Activated CD8-positive, alpha-beta T cell treated with anti-CD3 and anti-CD28 coated beads, Interleukin-2, amount 10 ng/mL, durations not matched to agents 7 days and 5 days (primary cell): ENCODE measurements at regions not wholly inside any gene's neighbourhood (a gene's known extent, or its start where the extent isn't known, plus 50 kb on each side); places are given as distances from the start of the nearest gene placed in this dataset.
"Not testable (repeated sequence)": the region's sequence is repeated elsewhere in the genome, so short reads cannot be mapped to it uniquely, and the experiment has no call there.

ENCODE experiments used
- ATAC-seq: fragments of 150-1000 bp; cut with Tn5 transposase; one replicate; pipeline ENCODE4 v1.10.0; 2021; ENCODE audit warnings: moderate library complexity
- CTCF ChIA-PET: fragments of 350-600 bp; sonication (Branson Sonifier 250); formaldehyde crosslinking; loops from one replicate; lab custom pipeline; 2021; ENCODE audit warnings: antibody characterized with exemption; lab: Charles Lee
- POLR2A ChIA-PET: fragments of 350-600 bp; sonication (Branson Sonifier 250); formaldehyde crosslinking; loops from one replicate; lab custom pipeline; 2021; ENCODE audit warnings: antibody characterized with exemption; lab: Charles Lee
- DNase-seq: peaks from one replicate; pipeline ENCODE4 v3.0.0-alpha.2; 2020
- H3K27ac Mint-ChIP-seq: one replicate; pipeline ENCODE4 v1.8.0; 2021; ENCODE audit warnings: mild to moderate bottlenecking, mixed read lengths
- H3K27me3 Mint-ChIP-seq: one replicate; pipeline ENCODE4 v1.8.0; 2021; ENCODE audit warnings: low read depth, mixed read lengths
- H3K36me3 Mint-ChIP-seq: one replicate; pipeline ENCODE4 v1.8.0; 2021; ENCODE audit warnings: low read depth, mixed read lengths
- H3K4me1 Mint-ChIP-seq: one replicate; pipeline ENCODE4 v1.8.0; 2021; ENCODE audit warnings: low read depth, mixed read lengths
- H3K4me3 Mint-ChIP-seq: one replicate; pipeline ENCODE4 v1.8.0; 2021; ENCODE audit warnings: mild to moderate bottlenecking, mixed read lengths
- H3K9me3 Mint-ChIP-seq: one replicate; pipeline ENCODE4 v1.8.0; 2022; ENCODE audit warnings: mixed read lengths; ENCODE audit not compliant: insufficient read depth

DNA sequence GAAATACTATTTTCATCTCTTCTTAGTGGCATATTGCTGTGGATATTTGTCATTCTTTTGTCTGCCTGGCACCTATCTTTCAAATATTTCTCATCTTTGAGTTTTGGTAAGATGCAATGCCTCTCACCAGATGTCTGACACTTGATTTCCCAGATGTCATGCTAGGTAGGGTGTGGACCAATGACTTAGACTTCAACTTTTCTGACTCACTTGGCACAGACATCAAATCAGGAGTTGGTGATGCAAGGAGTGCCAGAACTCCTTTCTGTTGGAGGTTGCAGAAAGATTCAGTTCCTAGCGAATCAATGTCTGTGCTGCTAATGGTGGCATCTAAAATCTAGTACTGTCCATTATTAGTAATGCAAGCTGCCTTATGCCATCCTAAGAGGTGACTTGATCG is 216.9 kb upstream of the FERD3L start:
- no peaks in the 10 kb centered on the region for H3K36me3 Mint-ChIP-seq
- no peaks in the 10 kb centered on the region for H3K27me3 Mint-ChIP-seq
- peaks cover 5% of the 10 kb centered on the region for H3K9me3 Mint-ChIP-seq
- ChIA-PET CTCF (no interaction called here), POLR2A (no interaction called here)
- no peak overlapping the region for H3K4me3 Mint-ChIP-seq
- no peak overlapping the region for H3K27ac Mint-ChIP-seq
- H3K4me1 Mint-ChIP-seq = no peaks in the 10 kb centered on the region
- ATAC-seq (no peak), DNase-seq (no peak)

DNA sequence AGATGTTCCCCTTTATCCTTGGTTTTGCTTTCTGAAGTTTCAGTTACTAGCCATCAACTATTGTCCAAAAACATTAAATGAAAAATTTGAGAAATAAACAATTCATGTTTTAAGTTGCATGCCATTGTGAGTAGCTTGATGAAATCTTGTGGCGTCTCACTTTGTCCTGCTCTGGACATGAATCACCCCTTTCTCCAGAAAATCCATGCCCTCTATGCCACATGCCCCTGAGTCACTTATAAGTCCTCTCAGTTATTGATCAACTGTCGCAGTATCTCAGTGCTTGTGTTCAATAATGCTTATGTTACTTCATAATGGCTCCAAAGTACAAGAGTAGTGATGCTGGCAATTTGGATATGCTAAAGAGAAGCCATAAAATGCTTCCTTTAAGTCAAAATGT is 208.0 kb upstream of the FERD3L start:
- ChIA-PET POLR2A (no interaction called here), CTCF (no interaction called here)
- no peaks in the 10 kb centered on the region for H3K4me1 Mint-ChIP-seq
- no peak overlapping the region for H3K27ac Mint-ChIP-seq
- no peaks in the 10 kb centered on the region for H3K36me3 Mint-ChIP-seq
- no peaks in the 10 kb centered on the region for H3K9me3 Mint-ChIP-seq
- no peaks in the 10 kb centered on the region for H3K27me3 Mint-ChIP-seq
- ATAC-seq (no peak), DNase-seq (no peak)
- H3K4me3 Mint-ChIP-seq = no peak overlapping the region

DNA sequence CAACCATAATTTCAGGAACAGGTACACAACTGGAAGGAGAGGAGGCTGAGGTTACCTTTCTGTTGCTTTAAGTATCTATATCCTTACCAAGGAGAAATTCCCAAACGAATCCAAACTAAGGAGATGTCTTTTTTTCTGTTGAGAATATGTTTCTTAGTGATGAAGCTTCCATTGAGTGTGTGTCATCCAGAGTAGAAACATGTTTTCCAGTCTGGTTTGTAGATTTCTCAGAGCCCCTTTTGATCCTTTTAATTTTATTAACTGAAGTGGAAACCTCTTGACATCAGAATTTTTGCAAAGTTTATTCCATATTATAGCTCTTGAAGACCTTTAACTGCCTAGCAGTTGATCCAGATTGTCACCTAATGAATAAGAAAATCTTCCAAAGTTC is 207.1 kb upstream of the FERD3L start:
- no peaks in the 10 kb centered on the region for H3K9me3 Mint-ChIP-seq
- no peak overlapping the region for H3K4me3 Mint-ChIP-seq
- DNase-seq (no peak), ATAC-seq (no peak)
- no peaks in the 10 kb centered on the region for H3K36me3 Mint-ChIP-seq
- no peaks in the 10 kb centered on the region for H3K4me1 Mint-ChIP-seq
- ChIA-PET POLR2A (no interaction called here), CTCF (no interaction called here)
- no peaks in the 10 kb centered on the region for H3K27me3 Mint-ChIP-seq
- no peak overlapping the region for H3K27ac Mint-ChIP-seq

DNA sequence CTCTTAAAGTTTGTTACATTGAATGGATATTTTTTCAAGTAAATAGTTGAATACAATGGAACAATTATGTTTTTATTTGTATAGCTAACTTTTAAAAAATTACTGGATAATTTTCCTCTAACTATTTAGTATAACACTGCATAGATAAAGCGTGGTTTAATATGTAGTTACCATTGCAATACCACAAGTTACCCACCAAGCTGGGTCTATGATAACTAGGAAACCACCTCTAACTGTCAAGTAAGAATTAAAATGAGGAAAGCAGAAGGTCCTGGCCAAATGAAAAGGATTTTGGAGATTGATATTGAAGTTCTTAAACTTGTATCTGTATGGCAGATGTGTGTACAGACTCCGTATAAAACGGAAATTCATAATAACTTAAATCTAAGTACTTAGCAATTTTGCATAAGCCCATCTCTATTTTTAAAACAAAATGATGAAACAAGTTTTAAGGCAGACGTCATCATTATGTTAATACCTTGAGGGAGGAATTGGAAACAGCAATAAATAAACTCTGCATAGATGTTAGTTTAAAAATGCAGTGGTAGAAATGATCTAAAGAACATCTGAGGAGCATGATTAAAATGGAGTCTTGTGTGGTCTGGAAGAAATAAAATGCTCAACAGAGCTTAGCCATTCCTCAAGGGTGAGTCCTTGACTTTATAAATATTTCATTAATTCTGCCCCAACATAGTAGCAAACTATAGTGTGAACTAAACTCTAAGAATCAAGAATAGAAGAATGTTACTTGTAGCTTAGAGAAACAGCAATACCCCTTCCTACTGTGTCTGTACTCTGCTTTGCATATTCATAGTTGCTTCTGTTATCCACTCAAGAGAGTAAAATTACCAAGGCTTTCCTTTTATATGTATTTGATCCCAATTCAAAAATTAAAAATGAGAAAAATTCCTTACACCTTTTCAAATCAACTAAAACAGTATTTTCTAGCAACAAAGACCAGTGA is 206.4 kb upstream of the FERD3L start:
- ATAC-seq (no peak), DNase-seq (no peak)
- Mint-ChIP-seq H3K4me3 (no peak overlapping the region), H3K27me3 (no peaks in the 10 kb centered on the region), H3K27ac (no peak overlapping the region), H3K4me1 (no peaks in the 10 kb centered on the region), H3K36me3 (no peaks in the 10 kb centered on the region), H3K9me3 (no peaks in the 10 kb centered on the region)
- ChIA-PET CTCF (no interaction called here), POLR2A (no interaction called here)

DNA sequence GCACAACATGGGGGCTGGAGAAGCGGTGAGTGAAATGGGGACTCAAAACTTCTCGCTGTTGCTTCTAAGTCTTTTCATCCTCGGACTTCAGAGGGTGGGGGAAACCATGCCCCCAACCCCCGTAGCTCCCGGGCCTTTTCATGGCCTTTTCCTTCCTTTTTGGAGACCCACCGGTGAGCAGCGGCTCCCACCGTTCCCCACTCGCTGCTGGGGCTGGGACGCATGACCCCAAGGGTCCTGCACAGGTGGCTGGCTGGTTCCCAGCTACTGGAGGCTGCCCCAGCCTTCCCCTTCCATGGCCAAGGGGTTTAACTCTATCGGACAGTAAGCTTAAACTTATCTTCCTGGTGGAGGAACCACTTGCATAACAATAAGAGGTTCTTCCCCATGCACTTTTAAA is 194.3 kb upstream of the FERD3L start:
- Mint-ChIP-seq H3K9me3 (no peaks in the 10 kb centered on the region), H3K27ac (no peak overlapping the region), H3K4me3 (no peak overlapping the region), H3K4me1 (no peaks in the 10 kb centered on the region), H3K36me3 (no peaks in the 10 kb centered on the region), H3K27me3 (no peaks in the 10 kb centered on the region)
- no peak for DNase-seq
- no peak for ATAC-seq
- CTCF ChIA-PET = no interaction called here
- POLR2A ChIA-PET = no interaction called here

DNA sequence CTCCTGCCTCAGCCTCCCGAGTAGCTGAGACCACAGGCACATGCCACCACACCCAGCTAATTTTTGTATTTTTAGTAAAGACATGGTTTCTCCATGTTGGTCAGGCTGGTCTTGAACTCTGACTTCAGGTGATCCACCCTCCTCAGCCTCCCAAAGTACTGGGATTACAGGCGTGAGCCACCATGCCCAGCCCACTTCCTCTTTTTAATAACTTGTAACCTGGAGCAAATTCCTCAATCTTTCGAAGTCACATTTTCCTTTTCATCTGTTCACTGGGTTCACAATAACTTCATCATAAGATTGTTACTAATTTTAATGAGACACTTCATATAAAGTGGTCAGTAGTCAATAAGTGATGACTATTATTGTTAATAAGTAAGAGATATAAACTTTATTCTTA is 193.3 kb upstream of the FERD3L start:
- H3K27me3 Mint-ChIP-seq, POLR2A ChIA-PET, CTCF ChIA-PET, DNase-seq, ATAC-seq, H3K36me3 Mint-ChIP-seq, H3K27ac Mint-ChIP-seq, H3K9me3 Mint-ChIP-seq, H3K4me3 Mint-ChIP-seq, H3K4me1 Mint-ChIP-seq: not testable (repeated sequence)

DNA sequence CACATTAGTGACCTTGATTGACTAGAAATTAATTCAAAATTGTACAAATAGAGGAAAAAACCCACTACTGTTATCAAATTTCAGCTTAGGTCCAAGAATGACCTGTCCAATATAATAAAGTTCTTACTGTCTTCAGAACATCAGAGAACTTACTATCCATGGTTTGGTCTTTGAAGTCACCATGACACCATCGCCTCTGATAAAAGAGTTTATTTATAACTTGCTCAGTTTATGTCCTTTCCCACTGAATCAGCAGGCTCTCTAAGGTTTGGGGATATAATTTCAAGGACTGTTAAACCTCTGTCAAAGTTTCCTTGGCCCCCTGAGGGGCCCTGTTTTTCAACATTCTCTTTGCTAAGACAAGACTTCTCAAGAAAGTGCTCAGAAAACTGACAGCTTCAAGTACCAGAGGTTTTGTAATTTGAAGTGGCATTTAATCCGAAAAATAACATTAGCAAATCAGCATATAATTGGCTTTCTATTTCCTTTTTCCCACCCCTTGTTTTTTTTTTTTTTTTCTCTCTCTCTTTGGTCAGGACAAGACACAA is 191.7 kb upstream of the FERD3L start:
- no peaks in the 10 kb centered on the region for H3K9me3 Mint-ChIP-seq
- H3K27me3 Mint-ChIP-seq = no peaks in the 10 kb centered on the region
- CTCF ChIA-PET = no interaction called here
- ATAC-seq (no peak), DNase-seq (no peak)
- H3K4me1 Mint-ChIP-seq = no peaks in the 10 kb centered on the region
- no peaks in the 10 kb centered on the region for H3K36me3 Mint-ChIP-seq
- no peak overlapping the region for H3K4me3 Mint-ChIP-seq
- H3K27ac Mint-ChIP-seq = no peak overlapping the region
- POLR2A ChIA-PET = no interaction called here

DNA sequence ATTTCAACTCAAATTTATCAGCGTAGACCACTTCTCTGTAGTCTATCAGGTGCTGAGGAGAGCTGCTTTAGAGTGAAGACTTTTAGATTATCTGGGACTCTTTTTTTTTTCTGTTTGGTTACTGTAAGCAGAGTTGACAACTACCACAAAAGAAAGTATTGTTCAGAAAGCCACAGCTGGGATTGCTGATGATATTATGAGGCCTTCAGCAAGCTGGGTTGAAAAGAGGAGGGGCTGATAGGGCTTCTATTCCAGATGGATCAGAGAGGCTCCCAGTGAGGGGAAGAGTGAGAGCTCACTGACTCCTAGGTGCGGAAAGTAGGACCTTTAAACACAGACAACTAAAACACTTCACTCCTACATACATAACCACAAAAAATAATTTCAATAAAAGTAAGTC is 188.5 kb upstream of the FERD3L start:
- Mint-ChIP-seq H3K9me3 (no peaks in the 10 kb centered on the region), H3K4me1 (no peaks in the 10 kb centered on the region), H3K27me3 (no peaks in the 10 kb centered on the region), H3K27ac (no peak overlapping the region), H3K36me3 (no peaks in the 10 kb centered on the region), H3K4me3 (no peak overlapping the region)
- DNase-seq (no peak), ATAC-seq (no peak)
- ChIA-PET POLR2A (no interaction called here), CTCF (no interaction called here)

DNA sequence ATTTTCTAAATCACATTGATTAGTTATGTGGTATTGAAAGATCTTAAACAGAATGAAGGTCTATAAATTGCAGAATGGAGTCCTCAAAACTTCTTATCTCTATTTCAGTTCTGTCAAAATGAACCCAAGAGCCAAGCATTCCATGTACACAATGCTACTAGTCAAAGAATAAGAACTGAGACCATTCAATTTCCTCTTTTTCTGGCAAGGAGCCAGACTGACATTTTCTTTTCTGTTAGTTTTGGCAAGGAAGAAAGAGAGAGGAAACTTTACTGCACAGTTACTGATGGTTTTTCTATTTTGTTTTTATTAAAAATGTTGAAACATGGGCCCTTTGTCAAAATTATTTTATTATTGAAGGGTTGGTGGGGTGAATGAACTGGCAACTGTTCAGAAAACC is 181.8 kb upstream of the FERD3L start:
- H3K27me3 Mint-ChIP-seq = no peaks in the 10 kb centered on the region

DNA sequence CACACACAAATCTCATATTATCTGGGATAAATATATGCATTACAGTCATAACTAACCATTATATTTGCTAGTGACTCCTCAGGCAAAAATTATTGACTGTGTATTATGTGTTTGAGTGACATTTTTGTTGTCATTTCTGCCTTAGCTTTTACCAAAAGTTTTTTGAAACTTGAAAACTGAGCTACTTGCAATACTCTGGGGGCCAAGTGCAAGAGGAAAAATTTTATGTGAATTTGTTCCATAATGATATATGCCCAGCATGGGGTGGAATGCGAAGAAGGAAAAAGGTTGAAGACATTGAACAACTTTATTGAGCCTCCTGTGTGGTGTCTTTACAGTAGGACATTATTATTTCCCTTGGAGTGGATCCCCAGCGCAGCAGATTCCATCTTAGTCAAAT is 176.8 kb upstream of the FERD3L start:
- Mint-ChIP-seq H3K4me1 (no peaks in the 10 kb centered on the region), H3K27ac (no peak overlapping the region), H3K27me3 (no peaks in the 10 kb centered on the region), H3K36me3 (no peaks in the 10 kb centered on the region), H3K9me3 (no peaks in the 10 kb centered on the region), H3K4me3 (no peak overlapping the region)
- CTCF ChIA-PET = no interaction called here
- ATAC-seq = no peak
- POLR2A ChIA-PET = no interaction called here
- no peak for DNase-seq

More for the DNA sequence above, 181.8 kb upstream of the FERD3L start:
- POLR2A ChIA-PET = no interaction called here
- Mint-ChIP-seq H3K4me1 (no peaks in the 10 kb centered on the region), H3K27ac (no peak overlapping the region), H3K9me3 (no peaks in the 10 kb centered on the region), H3K4me3 (no peak overlapping the region), H3K36me3 (no peaks in the 10 kb centered on the region)
- CTCF ChIA-PET = no interaction called here
- DNase-seq = no peak
- ATAC-seq = no peak

DNA sequence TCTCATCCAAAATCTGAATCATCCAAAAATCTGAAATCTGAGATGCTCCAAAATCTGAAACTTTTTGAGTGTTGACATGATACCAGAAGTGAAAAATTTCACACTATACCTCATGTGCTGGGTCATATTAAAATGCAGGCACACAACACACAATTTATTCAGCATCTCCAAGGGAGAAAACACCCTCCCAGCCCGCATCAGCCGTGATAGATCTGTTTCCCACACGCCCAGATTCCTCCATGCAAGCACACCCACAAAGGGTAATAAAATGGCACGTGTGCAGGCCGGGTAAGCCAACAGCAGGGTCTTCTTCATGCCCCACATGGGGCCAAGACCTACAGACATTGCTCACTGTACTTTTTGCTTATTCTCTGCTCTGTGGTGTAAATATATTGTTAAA is 173.1 kb upstream of the FERD3L start:
- Mint-ChIP-seq H3K4me1 (no peaks in the 10 kb centered on the region), H3K27me3 (no peaks in the 10 kb centered on the region), H3K27ac (no peak overlapping the region), H3K9me3 (no peaks in the 10 kb centered on the region), H3K4me3 (no peak overlapping the region), H3K36me3 (no peaks in the 10 kb centered on the region)
- ChIA-PET POLR2A (no interaction called here), CTCF (no interaction called here)
- DNase-seq = no peak
- no peak for ATAC-seq

DNA sequence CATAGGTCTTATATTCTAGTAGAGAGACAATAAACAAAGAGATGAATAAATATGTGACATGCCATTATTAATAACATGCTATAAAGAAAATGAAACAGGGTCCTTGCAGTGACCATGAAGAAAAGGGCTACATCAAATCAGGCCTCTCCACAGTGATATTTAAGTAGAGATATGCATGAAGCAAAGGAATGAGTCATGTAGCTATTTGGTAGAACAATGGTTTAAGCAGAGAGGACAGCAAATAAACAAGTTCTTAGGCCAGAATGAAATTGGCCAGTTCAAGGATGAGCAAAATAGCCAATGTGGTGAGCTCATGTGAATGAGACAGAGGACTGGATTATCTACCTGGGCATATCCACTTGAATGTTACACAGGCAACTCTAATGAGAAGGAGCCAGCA is 172.2 kb upstream of the FERD3L start:
- no peak overlapping the region for H3K4me3 Mint-ChIP-seq
- ATAC-seq (no peak), DNase-seq (no peak)
- no peaks in the 10 kb centered on the region for H3K36me3 Mint-ChIP-seq
- no peaks in the 10 kb centered on the region for H3K27me3 Mint-ChIP-seq
- H3K27ac Mint-ChIP-seq = no peak overlapping the region
- H3K4me1 Mint-ChIP-seq = no peaks in the 10 kb centered on the region
- H3K9me3 Mint-ChIP-seq = no peaks in the 10 kb centered on the region
- CTCF ChIA-PET = no interaction called here
- POLR2A ChIA-PET = no interaction called here
